Neural progenitor cell (in vitro differentiated cells): ENCODE measurements at regions not wholly inside any gene's neighbourhood (a gene's known extent, or its start where the extent isn't known, plus 50 kb on each side); places are given as distances from the start of the nearest gene placed in this dataset.

Experiments used
- CTCF ChIP-seq: fragments of 200-600 bp; sonication (generic); IDR thresholded peaks from 2 replicates; pipeline ENCODE4 v1.5.1; 2017; ENCODE audit warnings: antibody characterized with exemption, mild to moderate bottlenecking
- EZH2 ChIP-seq: fragments of 200-600 bp; sonication (generic); IDR thresholded peaks from 2 replicates; pipeline ENCODE4 v1.6.1; 2017; ENCODE audit warnings: antibody characterized with exemption, mild to moderate bottlenecking, moderate library complexity

GRCh38 chr10:6363511-6363910, 160.8 kb downstream of the PFKFB3 start:
- TF ChIP-seq CTCF (no peak), EZH2 (no peak)
